DOHH2 (cell line): ENCODE measurements at regions not wholly inside any gene's neighbourhood (a gene's known extent, or its start where the extent isn't known, plus 50 kb on each side); places are given as distances from the start of the nearest gene placed in this dataset.

Experiments used
- H3F3A ChIP-seq: fragments of 200-600 bp; sonication (generic), shearing (Covaris generic); 2 replicates; pipeline ENCODE4 v1.6.0; 2016; ENCODE audit warnings: antibody characterized with exemption, mild to moderate bottlenecking; ENCODE audit not compliant: control insufficient read depth, insufficient read depth
- H3K27ac ChIP-seq: fragments of 200-600 bp; sonication (generic); 2 replicates; pipeline ENCODE4 v1.5.1; 2014; ENCODE audit warnings: low read depth, mild to moderate bottlenecking, low read length, moderate library complexity
- H3K27me3 ChIP-seq: fragments of 200-600 bp; sonication (generic); 2 replicates; pipeline ENCODE4 v1.6.1; 2014; ENCODE audit warnings: mild to moderate bottlenecking, low read length, mixed read lengths; ENCODE audit not compliant: control insufficient read depth
- H3K36me3 ChIP-seq: fragments of 200-600 bp; sonication (generic); 2 replicates; pipeline ENCODE4 v1.6.1; 2014; ENCODE audit warnings: mild to moderate bottlenecking, low read length, moderate library complexity, mixed read lengths; ENCODE audit not compliant: control insufficient read depth
- H3K4me1 ChIP-seq: fragments of 200-600 bp; sonication (generic); 2 replicates; pipeline ENCODE4 v1.6.1; 2014; ENCODE audit warnings: mild to moderate bottlenecking, low read length, mixed read lengths; ENCODE audit not compliant: control insufficient read depth
- H3K4me2 ChIP-seq: fragments of 200-600 bp; sonication (generic); 2 replicates; pipeline ENCODE4 v1.6.0; 2014; ENCODE audit warnings: mild to moderate bottlenecking, low read length, moderate library complexity
- H3K4me3 ChIP-seq: fragments of 200-600 bp; sonication (generic); 2 replicates; pipeline ENCODE4 v1.5.1; 2014; ENCODE audit warnings: mild to moderate bottlenecking, low read length, mixed read lengths
- H3K79me2 ChIP-seq: fragments of 200-600 bp; sonication (generic); 2 replicates; pipeline ENCODE4 v1.6.1; 2014; ENCODE audit warnings: mild to moderate bottlenecking, low read length, mixed read lengths; ENCODE audit not compliant: control insufficient read depth
- H3K9me2 ChIP-seq: fragments of 200-600 bp; sonication (generic); replicated peaks from 2 replicates; pipeline ENCODE4 v1.6.1; 2014; ENCODE audit warnings: mild to moderate bottlenecking, low read length, mixed read lengths; ENCODE audit not compliant: control insufficient read depth
- H3K9me3 ChIP-seq: fragments of 200-600 bp; sonication (generic); 2 replicates; pipeline ENCODE4 v1.6.1; 2014; ENCODE audit warnings: antibody characterized with exemption, low read length, mixed read lengths; ENCODE audit not compliant: control insufficient read depth, insufficient read depth
- H4K20me1 ChIP-seq: fragments of 200-600 bp; sonication (generic); 2 replicates; pipeline ENCODE4 v1.6.0; 2014; ENCODE audit warnings: low read depth, mild to moderate bottlenecking, antibody characterized with exemption, low read length, moderate library complexity; ENCODE audit not compliant: control insufficient read depth, insufficient read depth
- EZH2phosphoT487 ChIP-seq: fragments of 200-600 bp; sonication (generic); IDR thresholded peaks from 2 replicates; pipeline ENCODE4 v1.6.1; 2017; ENCODE audit warnings: borderline replicate concordance, mild to moderate bottlenecking, antibody characterized with exemption, low read length, moderate library complexity, mixed read lengths
- TF ChIP-seq, protein P1 (sequence below): fragments of 200-600 bp; sonication (generic); IDR thresholded peaks from one replicate; pipeline ENCODE4 v1.5.1; 2014; ENCODE audit warnings: antibody characterized with exemption, mild to moderate bottlenecking, low read depth, low read length; ENCODE audit not compliant: poor library complexity, severe bottlenecking

DNA sequence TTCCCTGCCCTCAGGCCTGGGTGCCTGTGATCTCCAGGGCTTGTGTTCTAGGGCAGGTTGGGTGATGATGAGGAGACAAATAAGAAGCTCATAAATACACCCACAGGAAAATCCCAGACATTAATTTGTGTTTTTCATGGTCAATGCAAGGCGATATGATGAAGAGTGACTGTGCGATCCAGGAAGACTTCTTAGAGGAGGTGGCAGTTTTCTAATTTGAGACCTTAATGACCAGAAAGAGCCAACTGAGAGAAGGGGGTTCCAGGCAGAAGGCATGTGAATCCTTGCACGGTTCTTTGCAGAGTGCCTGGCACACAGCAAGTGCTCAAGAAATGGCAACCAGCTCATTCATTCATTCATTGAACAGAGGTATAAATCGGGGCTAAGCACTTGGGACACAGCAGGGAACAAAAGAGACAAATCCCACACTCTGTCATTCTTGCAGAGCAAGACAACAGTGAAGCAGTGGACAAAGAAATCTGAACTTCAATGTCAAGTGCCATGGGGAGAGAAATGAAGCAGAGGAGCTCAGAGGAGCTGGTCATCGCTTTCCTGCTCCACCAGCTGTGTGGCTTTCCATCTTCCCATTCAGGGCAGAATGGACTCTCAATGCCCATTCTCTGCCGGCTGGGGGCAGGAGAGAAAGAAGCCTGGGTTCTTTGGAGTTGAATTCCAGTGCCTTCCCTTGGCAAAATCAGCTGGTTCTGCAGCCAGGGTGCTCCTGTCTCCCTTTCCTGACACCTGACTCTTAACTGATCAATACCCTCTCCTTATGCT, 128.3 kb downstream of the AACS start:
- H3K79me2 ChIP-seq, result no peaks in the 10 kb centered on the region
- H3F3A ChIP-seq, result no peaks in the 10 kb centered on the region
- H3K4me2 ChIP-seq, result no peak overlapping the region
- H4K20me1 ChIP-seq, result no peaks in the 10 kb centered on the region; the same call in 1 of the 2 replicates
- H3K36me3 ChIP-seq, result no peaks in the 10 kb centered on the region
- peaks cover 7% of the 10 kb centered on the region for H3K4me1 ChIP-seq
- no peaks in the 10 kb centered on the region for H3K9me3 ChIP-seq
- no peak overlapping the region for H3K4me3 ChIP-seq
- TF ChIP-seq, protein P1, sequence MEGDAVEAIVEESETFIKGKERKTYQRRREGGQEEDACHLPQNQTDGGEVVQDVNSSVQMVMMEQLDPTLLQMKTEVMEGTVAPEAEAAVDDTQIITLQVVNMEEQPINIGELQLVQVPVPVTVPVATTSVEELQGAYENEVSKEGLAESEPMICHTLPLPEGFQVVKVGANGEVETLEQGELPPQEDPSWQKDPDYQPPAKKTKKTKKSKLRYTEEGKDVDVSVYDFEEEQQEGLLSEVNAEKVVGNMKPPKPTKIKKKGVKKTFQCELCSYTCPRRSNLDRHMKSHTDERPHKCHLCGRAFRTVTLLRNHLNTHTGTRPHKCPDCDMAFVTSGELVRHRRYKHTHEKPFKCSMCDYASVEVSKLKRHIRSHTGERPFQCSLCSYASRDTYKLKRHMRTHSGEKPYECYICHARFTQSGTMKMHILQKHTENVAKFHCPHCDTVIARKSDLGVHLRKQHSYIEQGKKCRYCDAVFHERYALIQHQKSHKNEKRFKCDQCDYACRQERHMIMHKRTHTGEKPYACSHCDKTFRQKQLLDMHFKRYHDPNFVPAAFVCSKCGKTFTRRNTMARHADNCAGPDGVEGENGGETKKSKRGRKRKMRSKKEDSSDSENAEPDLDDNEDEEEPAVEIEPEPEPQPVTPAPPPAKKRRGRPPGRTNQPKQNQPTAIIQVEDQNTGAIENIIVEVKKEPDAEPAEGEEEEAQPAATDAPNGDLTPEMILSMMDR, result no peak
- no peak for TF ChIP-seq EZH2phosphoT487
- peaks cover 39% of the 10 kb centered on the region for H3K27me3 ChIP-seq
- no peak overlapping the region for H3K27ac ChIP-seq
- no peaks in the 10 kb centered on the region for H3K9me2 ChIP-seq

DNA sequence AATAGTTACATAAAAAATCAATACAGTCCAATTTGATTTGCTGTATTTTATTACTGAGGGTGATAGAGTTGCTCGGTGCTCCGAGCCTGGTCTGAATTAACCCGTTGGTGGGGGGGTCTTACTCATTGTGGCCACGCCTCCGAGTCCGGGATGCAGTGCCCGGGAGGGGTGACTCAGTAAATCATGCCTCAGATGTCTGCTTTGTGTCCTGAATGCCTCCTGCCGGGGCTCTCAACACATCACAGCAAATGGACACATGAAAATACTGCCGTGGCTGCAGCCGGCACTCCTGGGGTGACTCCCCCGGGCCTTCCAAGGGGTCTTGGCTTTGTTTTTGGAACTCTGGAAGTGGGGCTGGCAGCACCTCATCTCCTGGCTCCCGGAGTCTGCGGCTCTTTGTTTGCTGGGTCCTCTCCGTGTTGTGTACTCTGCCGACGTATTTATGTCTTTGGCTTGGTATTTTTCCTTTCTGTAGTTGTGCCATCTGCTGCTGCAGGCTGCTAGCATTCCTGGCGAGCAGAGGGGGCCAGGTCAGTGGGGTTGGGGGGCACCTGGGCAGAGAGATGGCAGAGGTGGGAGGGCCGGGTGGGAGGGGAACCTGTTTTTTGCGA, 129.0 kb downstream of the AACS start:
- Histone ChIP-seq H3K27ac (no peak overlapping the region), H3K9me3 (no peaks in the 10 kb centered on the region), H3F3A (no peaks in the 10 kb centered on the region), H4K20me1 (no peaks in the 10 kb centered on the region; the same call in 1 of the 2 replicates), H3K4me3 (no peak overlapping the region), H3K27me3 (peaks cover 37% of the 10 kb centered on the region), H3K79me2 (no peaks in the 10 kb centered on the region), H3K4me1 (peaks cover 2% of the 10 kb centered on the region), H3K9me2 (no peaks in the 10 kb centered on the region), H3K4me2 (no peak overlapping the region), H3K36me3 (no peaks in the 10 kb centered on the region)
- TF ChIP-seq, protein P1, result no peak
- TF ChIP-seq EZH2phosphoT487, result no peak

DNA sequence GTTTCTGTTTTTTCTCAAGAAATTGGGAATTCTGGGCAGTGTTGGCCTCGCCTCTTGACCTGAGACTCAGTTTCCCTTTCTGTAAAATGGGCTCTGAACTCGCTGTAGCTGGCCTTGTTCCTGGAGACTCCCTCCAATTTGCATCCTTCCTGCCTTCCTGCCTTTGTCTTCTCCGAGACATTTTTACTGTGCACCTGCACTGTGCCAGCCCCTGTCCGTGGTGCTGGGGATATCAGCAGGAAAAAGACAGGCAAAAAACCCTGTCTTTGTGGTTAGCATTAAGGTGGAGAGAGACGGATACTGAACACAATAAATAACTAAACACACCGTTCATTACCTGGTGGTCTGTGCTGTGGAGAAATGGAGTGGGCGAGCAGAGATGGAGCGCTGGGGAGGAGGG, 129.8 kb downstream of the AACS start:
- Histone ChIP-seq H3K9me2 (no peaks in the 10 kb centered on the region), H4K20me1 (no peaks in the 10 kb centered on the region; the same call in 1 of the 2 replicates), H3K79me2 (no peaks in the 10 kb centered on the region), H3K4me3 (no peak overlapping the region), H3K9me3 (no peaks in the 10 kb centered on the region), H3K27me3 (peaks cover 35% of the 10 kb centered on the region), H3K27ac (no peak overlapping the region), H3K4me1 (no peaks in the 10 kb centered on the region), H3K36me3 (no peaks in the 10 kb centered on the region), H3F3A (no peaks in the 10 kb centered on the region), H3K4me2 (no peak overlapping the region)
- TF ChIP-seq EZH2phosphoT487, result no peak
- TF ChIP-seq, protein P1, result no peak
